H1 (cell line): ENCODE measurements at regions not wholly inside any gene's neighbourhood (a gene's known extent, or its start where the extent isn't known, plus 50 kb on each side); places are given as distances from the start of the nearest gene placed in this dataset.

ENCODE experiments used
- CTCF ChIA-PET: fragments of 300-600 bp; sonication (Branson Sonifier 250); formaldehyde crosslinking; loops from one replicate; lab custom pipeline; 2021; ENCODE audit not compliant: partially characterized antibody; lab: Charles Lee
- POLR2A ChIA-PET: fragments of 300-600 bp; sonication (Branson Sonifier 250); formaldehyde crosslinking; loops from one replicate; lab custom pipeline; 2021; ENCODE audit warnings: inconsistent platforms; ENCODE audit not compliant: partially characterized antibody; lab: Charles Lee
- DNase-seq, 2 experiments: peaks; one replicate each; pipeline versions ENCODE4 v3.0.0 to v3.0.0-alpha.2; 2010 to 2022; ENCODE audit warnings: low spot score in 2 of 2, low read depth in 1 of 2, mixed read lengths in 1 of 2
- FAIRE-seq: peaks from 2 replicates; lab custom pipeline; 2011; peaks lifted over from hg19 to GRCh38; lab: Jason Lieb, UNC
- H2AFZ ChIP-seq: 2 replicates; pipeline ENCODE4 v1.8.1; 2012; ENCODE audit warnings: low read length, inconsistent platforms
- H2AK5ac ChIP-seq: 2 replicates; pipeline ENCODE4 v1.6.1; 2013; ENCODE audit warnings: low read depth, low read length
- H2BK120ac ChIP-seq: replicated peaks from 2 replicates; pipeline ENCODE3; 2013; ENCODE audit warnings: low read depth, low read length, inconsistent platforms
- H2BK12ac ChIP-seq: 2 replicates; pipeline ENCODE4 v1.6.1; 2013; ENCODE audit warnings: low read depth, low read length
- H2BK15ac ChIP-seq: 2 replicates; pipeline ENCODE4 v1.6.1; 2013; ENCODE audit warnings: low read length
- H2BK20ac ChIP-seq: 2 replicates; pipeline ENCODE4 v1.6.1; 2013; ENCODE audit warnings: low read length
- H2BK5ac ChIP-seq: 2 replicates; pipeline ENCODE4 v1.6.1; 2013; ENCODE audit warnings: low read depth, low read length
- H3K14ac ChIP-seq: 2 replicates; pipeline ENCODE4 v1.6.1; 2013; ENCODE audit warnings: inconsistent platforms; ENCODE audit not compliant: insufficient read length
- H3K18ac ChIP-seq: 2 replicates; pipeline ENCODE4 v1.6.1; 2013; ENCODE audit warnings: low read length; ENCODE audit errors: extremely low read depth
- H3K23ac ChIP-seq: 2 replicates; pipeline ENCODE4 v1.6.1; 2013; ENCODE audit warnings: inconsistent platforms; ENCODE audit not compliant: insufficient read length
- H3K23me2 ChIP-seq: 2 replicates; pipeline ENCODE4 v1.6.1; 2013; ENCODE audit warnings: low read depth, low read length
- H3K27ac ChIP-seq: 2 replicates; pipeline ENCODE4 v1.6.1; 2011; ENCODE audit warnings: low read depth, low read length, inconsistent platforms
- H3K27me3 ChIP-seq, 4 experiments: replicated peaks in 1 of 4; 1 replicate in 1 of 4; 2 replicates in 3 of 4; pipeline versions ENCODE4 v1.6.1 to v1.8.1; 2011 to 2013; ENCODE audit warnings: low read length in 3 of 4, mild to moderate bottlenecking in 3 of 4, inconsistent platforms in 2 of 4, mixed read lengths in 2 of 4, moderate library complexity in 1 of 4; ENCODE audit not compliant: control insufficient read depth in 3 of 4, insufficient read depth in 3 of 4; ENCODE audit errors: extremely low read depth in 1 of 4
- H3K36me3 ChIP-seq, 4 experiments: 2 replicates each; pipeline versions ENCODE4 v1.6.1 to v1.8.1; 2011 to 2013; ENCODE audit warnings: mild to moderate bottlenecking in 4 of 4, low read length in 3 of 4, moderate library complexity in 2 of 4, control low read depth in 1 of 4, inconsistent platforms in 1 of 4; ENCODE audit not compliant: insufficient read depth in 4 of 4, control insufficient read depth in 2 of 4
- H3K4ac ChIP-seq: replicated peaks from 2 replicates; pipeline ENCODE3; 2013; ENCODE audit warnings: low read length, low read depth, mixed read lengths, inconsistent platforms; ENCODE audit not compliant: insufficient read length
- H3K4me1 ChIP-seq, 4 experiments: replicated peaks in 1 of 4; 1 replicate in 1 of 4; 2 replicates in 3 of 4; pipeline versions ENCODE4 v1.6.1 to v1.8.1; 2011 to 2013; ENCODE audit warnings: low read length in 3 of 4, inconsistent platforms in 2 of 4, mixed read lengths in 1 of 4; ENCODE audit not compliant: insufficient read depth in 4 of 4, control insufficient read depth in 3 of 4
- H3K4me2 ChIP-seq, 2 experiments: 2 replicates each; pipeline versions ENCODE4 v1.6.1 to v1.8.1; 2011 to 2013; ENCODE audit warnings: low read depth in 2 of 2, low read length in 2 of 2, control low read depth in 1 of 2, inconsistent platforms in 1 of 2, mild to moderate bottlenecking in 1 of 2; ENCODE audit not compliant: insufficient read depth in 1 of 2
- H3K4me3 ChIP-seq, 4 experiments: fragments of 200-600, 300-600 bp in 1 of 4; sonication (generic), shearing (Covaris generic), sonication (Bioruptor Twin) in 1 of 4; 2 replicates each; pipeline versions ENCODE4 v1.5.1 to v1.8.1; 2011 to 2016; ENCODE audit warnings: low read length in 4 of 4, low read depth in 3 of 4, control low read depth in 2 of 4, inconsistent platforms in 2 of 4, mild to moderate bottlenecking in 2 of 4, mixed read lengths in 1 of 4, moderate library complexity in 1 of 4; ENCODE audit not compliant: insufficient read depth in 2 of 4; ENCODE audit errors: extremely low read depth in 1 of 4
- H3K56ac ChIP-seq: replicated peaks from 2 replicates; pipeline ENCODE3; 2013; ENCODE audit warnings: low read depth, mild to moderate bottlenecking, mixed read lengths, low read length, inconsistent platforms; ENCODE audit not compliant: insufficient read length
- H3K79me1 ChIP-seq: 2 replicates; pipeline ENCODE4 v1.6.1; 2013; ENCODE audit warnings: low read depth, low read length, control low read depth
- H3K79me2 ChIP-seq, 2 experiments: 2 replicates each; pipeline versions ENCODE4 v1.6.1 to v1.8.1; 2012 to 2013; ENCODE audit warnings: low read length in 2 of 2, mild to moderate bottlenecking in 2 of 2, inconsistent platforms in 1 of 2; ENCODE audit not compliant: insufficient read depth in 2 of 2, control insufficient read depth in 1 of 2
- H3K9ac ChIP-seq, 4 experiments: replicated peaks in 1 of 4; 1 replicate in 1 of 4; 2 replicates in 3 of 4; pipeline versions ENCODE4 v1.6.1 to v1.8.1; 2011 to 2013; ENCODE audit warnings: low read depth in 3 of 4, low read length in 3 of 4, control low read depth in 2 of 4, mild to moderate bottlenecking in 2 of 4, moderate library complexity in 2 of 4, inconsistent platforms in 1 of 4; ENCODE audit errors: extremely low read depth in 1 of 4
- H3K9me3 ChIP-seq, 2 experiments: 2 replicates each; pipeline versions ENCODE4 v1.6.1 to v1.8.1; 2012 to 2013; ENCODE audit warnings: mild to moderate bottlenecking in 2 of 2, moderate library complexity in 2 of 2, control low read depth in 1 of 2, inconsistent platforms in 1 of 2, low read depth in 1 of 2, low read length in 1 of 2, mixed read lengths in 1 of 2; ENCODE audit not compliant: insufficient read depth in 2 of 2
- H4K20me1 ChIP-seq, 2 experiments: replicated peaks in 1 of 2; 2 replicates each; pipeline versions ENCODE3 to v1.8.1; 2011 to 2013; ENCODE audit warnings: inconsistent platforms in 2 of 2, low read length in 2 of 2, mild to moderate bottlenecking in 1 of 2; ENCODE audit not compliant: insufficient read depth in 2 of 2, control insufficient read depth in 1 of 2
- H4K5ac ChIP-seq: 2 replicates; pipeline ENCODE4 v1.6.1; 2013; ENCODE audit warnings: low read length, low read depth, mixed read lengths, inconsistent platforms; ENCODE audit not compliant: insufficient read length
- H4K8ac ChIP-seq: 2 replicates; pipeline ENCODE4 v1.8.0; 2013; ENCODE audit warnings: mild to moderate bottlenecking, moderate library complexity, low read length, inconsistent platforms; ENCODE audit not compliant: insufficient read depth; ENCODE audit errors: extremely low read depth
- H4K91ac ChIP-seq: replicated peaks from 2 replicates; pipeline ENCODE3; 2013; ENCODE audit warnings: low read length, mixed read lengths, inconsistent platforms; ENCODE audit not compliant: insufficient read length
- CEBPB ChIP-seq: IDR thresholded peaks from 2 replicates; pipeline ENCODE4 v1.6.1; 2012; ENCODE audit warnings: low read depth, low read length
- MAX ChIP-seq: IDR thresholded peaks from 2 replicates; pipeline ENCODE4 v1.6.1; 2012; ENCODE audit warnings: inconsistent platforms
- WGBS, 2 experiments: shearing (Covaris generic) in 1 of 2; methylation state at CpG; one replicate each; pipeline versions ENCODE4 v1.1.6 to v1.1.7; 2013 to 2015; ENCODE audit warnings: low lambda C conversion rate in 2 of 2, mixed read lengths in 2 of 2, inconsistent platforms in 1 of 2, low coverage in 1 of 2, missing lambda C conversion rate in 1 of 2; ENCODE audit not compliant: insufficient replicate concordance in 2 of 2, insufficient coverage in 1 of 2, insufficient read length in 1 of 2; ENCODE audit errors: extremely low coverage in 1 of 2, missing lambda C conversion rate in 1 of 2; 5-methylcytosine and 5-hydroxymethylcytosine counted together

GRCh38 chr12:78636231-78636855 lies 228.2 kb upstream of the SYT1 start:
- 0 out of 4 replicates have a peak overlapping the region, but pooled peaks of 1 of the 2 experiments have one; percentile 14 for H3K4me2 ChIP-seq
- no peaks in the 10 kb centered on the region for H4K20me1 ChIP-seq
- no peak overlapping the region for H3K56ac ChIP-seq
- no peaks in the 10 kb centered on the region for H3K23me2 ChIP-seq
- H2BK20ac ChIP-seq = no peak overlapping the region
- H3K4me3 ChIP-seq = no peak overlapping the region
- H3K79me2 ChIP-seq = no peaks in the 10 kb centered on the region
- no peak overlapping the region for H2BK5ac ChIP-seq
- H2BK12ac ChIP-seq = no peak overlapping the region
- CTCF ChIA-PET = interaction anchor here (1.6 kb wide), 1 partner anchor 538 kb away, joined by 6 read pairs; no protein-coding TSS in a partner anchor
- no peak overlapping the region for H3K9ac ChIP-seq
- H2AK5ac ChIP-seq = no peak overlapping the region
- H3K79me1 ChIP-seq = no peaks in the 10 kb centered on the region
- peaks cover 0 to 3% (median 0%) of the 10 kb centered on the region in 4 experiments; a peak in 2 of 7 replicates for H3K4me1 ChIP-seq
- peak; percentile 81; the same call in 1 of the 2 replicates for TF ChIP-seq CEBPB
- TF ChIP-seq MAX = no peak
- TF ChIP-seq, all 59 proteins: peak for 1
- Histone ChIP-seq H3K23ac (no peak overlapping the region), H4K91ac (no peak overlapping the region), H3K27ac (no peak overlapping the region), H4K5ac (no peak overlapping the region), H2AFZ (no peak overlapping the region), H2BK15ac (no peak overlapping the region), H4K8ac (no peak overlapping the region), H2BK120ac (no peak overlapping the region), H3K27me3 (no peaks in the 10 kb centered on the region; a peak in 1 of 7 replicates), H3K4ac (no peak overlapping the region), H3K14ac (no peak overlapping the region), H3K36me3 (no peaks in the 10 kb centered on the region; a peak in 1 of 8 replicates), H3K9me3 (no peaks in the 10 kb centered on the region; a peak in 1 of 4 replicates), H3K18ac (no peak overlapping the region)
- 67% methylated on average over 4 of the region's 4 CpGs; no CpG with 5 or more reads in 1 of the 2 experiments for WGBS, 2 experiments
- no peak for DNase-seq
- POLR2A ChIA-PET = no interaction called here
- FAIRE-seq = no peak
